HFF-Myc (cell line): ENCODE measurements at regions not wholly inside any gene's neighbourhood (a gene's known extent, or its start where the extent isn't known, plus 50 kb on each side); places are given as distances from the start of the nearest gene placed in this dataset.

Source experiments
- DNase-seq: peaks from one replicate; pipeline ENCODE4 v3.0.0-alpha.2; 2011; ENCODE audit warnings: low read depth; ENCODE audit errors: extremely low read depth
- H3K4me3 ChIP-seq: replicated peaks from 2 replicates; pipeline ENCODE4 v1.5.1; 2011; ENCODE audit warnings: low read depth, mild to moderate bottlenecking, control low read depth, low read length
- CTCF ChIP-seq: IDR thresholded peaks from 2 replicates; pipeline ENCODE4 v1.5.1; 2012; ENCODE audit warnings: mild to moderate bottlenecking, low read depth, low read length, control low read depth; ENCODE audit errors: missing control alignments

GRCh38 chr12:24055747-24056146 is 106.3 kb upstream of the SOX5 start:
- no peak overlapping the region for H3K4me3 ChIP-seq
- DNase-seq, result no peak
- no peak for TF ChIP-seq CTCF

- no peak for DNase-seq
- TF ChIP-seq CTCF, result no peak
- no peak overlapping the region for H3K4me3 ChIP-seq
Measured at GRCh38 chr12:24054416-24054815, 104.9 kb upstream of the SOX5 start.

- H3K4me3 ChIP-seq, result no peak overlapping the region
- DNase-seq, result no peak
- TF ChIP-seq CTCF, result no peak
Measured at GRCh38 chr12:24049728-24050127, 100.3 kb upstream of the SOX5 start.

GRCh38 chr12:24049101-24049500 is 99.6 kb upstream of the SOX5 start:
- DNase-seq, result no peak
- no peak for TF ChIP-seq CTCF
- no peak overlapping the region for H3K4me3 ChIP-seq

- TF ChIP-seq CTCF, result no peak
- no peak overlapping the region for H3K4me3 ChIP-seq
- no peak for DNase-seq
Measured at GRCh38 chr12:24048446-24048845, 99.0 kb upstream of the SOX5 start.

GRCh38 chr12:24047326-24047725 is 97.9 kb upstream of the SOX5 start:
- no peak for TF ChIP-seq CTCF
- no peak overlapping the region for H3K4me3 ChIP-seq
- no peak for DNase-seq

- TF ChIP-seq CTCF, result no peak
- H3K4me3 ChIP-seq, result no peak overlapping the region
- no peak for DNase-seq
Measured at GRCh38 chr12:24045816-24046257, 96.4 kb upstream of the SOX5 start.
